B cell (primary cell): ENCODE measurements at regions not wholly inside any gene's neighbourhood (a gene's known extent, or its start where the extent isn't known, plus 50 kb on each side); places are given as distances from the start of the nearest gene placed in this dataset.

Experiments
- ATAC-seq: fragments of 200-7000 bp; cut with Tn5 transposase; one replicate; pipeline ENCODE4 v1.10.0; 2021; ENCODE audit warnings: low read depth, mild to moderate bottlenecking, moderate number of reproducible peaks, moderate library complexity
- CTCF ChIA-PET: fragments of 350-600 bp; sonication (Branson Sonifier 250); formaldehyde crosslinking; loops from one replicate; lab custom pipeline; 2021; ENCODE audit warnings: antibody characterized with exemption, inconsistent platforms; lab: Charles Lee
- POLR2A ChIA-PET: fragments of 350-600 bp; sonication (Branson Sonifier 250); formaldehyde crosslinking; loops from one replicate; lab custom pipeline; 2021; ENCODE audit warnings: antibody characterized with exemption; lab: Charles Lee
- DNase-seq: peaks from one replicate; pipeline ENCODE4 v3.0.0; 2013
- H2AFZ ChIP-seq: 2 replicates; pipeline ENCODE4 v1.6.1; 2012; ENCODE audit warnings: mild to moderate bottlenecking, low read depth, low read length; ENCODE audit not compliant: insufficient read depth, poor library complexity, severe bottlenecking
- H3K27ac ChIP-seq, 2 donors: 1 replicate in 1 of 2; 2 replicates in 1 of 2; pipeline ENCODE4 v1.5.1; 2012 to 2013; ENCODE audit warnings: low read length in 2 of 2, mild to moderate bottlenecking in 2 of 2, moderate library complexity in 1 of 2
- H3K27me3 ChIP-seq, 4 experiments: fragments of 200-600 bp in 1 of 4; sonication (generic) in 1 of 4; replicated peaks in 1 of 4; 1 replicate in 2 of 4; 2 replicates in 2 of 4; pipeline versions ENCODE4 v1.6.1 to v1.7.0; 2013 to 2016; ENCODE audit warnings: low read length in 3 of 4, mild to moderate bottlenecking in 2 of 4, mixed read lengths in 1 of 4, moderate library complexity in 1 of 4; ENCODE audit not compliant: insufficient read depth in 4 of 4, control insufficient read depth in 3 of 4; ENCODE audit errors: control extremely low read depth in 1 of 4
- H3K36me3 ChIP-seq, 2 experiments: replicated peaks in 1 of 2; 1 replicate in 1 of 2; 2 replicates in 1 of 2; pipeline versions ENCODE4 v1.6.1 to v1.7.1; 2013; ENCODE audit warnings: low read length in 1 of 2; ENCODE audit not compliant: insufficient read depth in 2 of 2, control insufficient read depth in 1 of 2; ENCODE audit errors: control extremely low read depth in 1 of 2, extremely low read depth in 1 of 2
- H3K4me1 ChIP-seq, 2 donors: fragments of 200-600 bp in 1 of 2; sonication (generic) in 1 of 2; 1 replicate in 1 of 2; 2 replicates in 1 of 2; pipeline versions ENCODE4 v1.5.1 to v1.6.1; 2013 to 2017; ENCODE audit warnings: low read length in 2 of 2; ENCODE audit not compliant: control insufficient read depth in 2 of 2, insufficient read depth in 2 of 2
- H3K4me2 ChIP-seq: replicated peaks from 2 replicates; pipeline ENCODE3; 2012; ENCODE audit warnings: mild to moderate bottlenecking, low read depth, low read length; ENCODE audit not compliant: poor library complexity, severe bottlenecking
- H3K4me3 ChIP-seq, 5 experiments: fragments of 200-600 bp in 1 of 5; sonication (generic) in 1 of 5; 1 replicate in 3 of 5; 2 replicates in 2 of 5; pipeline versions ENCODE4 v1.5.1 to v1.7.0; 2011 to 2016; ENCODE audit warnings: low read length in 4 of 5, mild to moderate bottlenecking in 4 of 5, low read depth in 2 of 5, control low read depth in 1 of 5, moderate library complexity in 1 of 5; ENCODE audit not compliant: insufficient read depth in 1 of 5; ENCODE audit errors: control extremely low read depth in 1 of 5, extremely low read depth in 1 of 5
- H3K79me2 ChIP-seq: fragments of 200-600 bp; sonication (generic); one replicate; pipeline ENCODE4 v1.6.0; 2016; ENCODE audit warnings: low read length; ENCODE audit not compliant: control insufficient read depth, insufficient read depth
- H3K9ac ChIP-seq: fragments of 200-600 bp; sonication (generic); 2 replicates; pipeline ENCODE4 v1.6.1; 2017; ENCODE audit warnings: mild to moderate bottlenecking, low read length, moderate library complexity
- H3K9me3 ChIP-seq, 3 donors: one replicate each; pipeline versions ENCODE4 v1.6.1 to v1.7.1; 2013; ENCODE audit warnings: low read length in 2 of 3; ENCODE audit not compliant: control insufficient read depth in 2 of 3, insufficient read depth in 1 of 3; ENCODE audit errors: control extremely low read depth in 1 of 3
- H4K20me1 ChIP-seq: 2 replicates; pipeline ENCODE4 v1.6.0; 2012; ENCODE audit warnings: mild to moderate bottlenecking, low read length; ENCODE audit not compliant: insufficient read depth, control insufficient read depth, poor library complexity, severe bottlenecking
- H3K27ac Mint-ChIP-seq: one replicate; pipeline ENCODE4 v1.8.0; 2021; ENCODE audit warnings: mixed read lengths
- H3K27me3 Mint-ChIP-seq: one replicate; pipeline ENCODE4 v1.8.0; 2021; ENCODE audit warnings: mixed read lengths
- H3K4me1 Mint-ChIP-seq: one replicate; pipeline ENCODE4 v1.8.0; 2021; ENCODE audit warnings: mixed read lengths
- H3K4me3 Mint-ChIP-seq: one replicate; pipeline ENCODE4 v1.8.0; 2021; ENCODE audit warnings: mixed read lengths
- H3K9me3 Mint-ChIP-seq: one replicate; pipeline ENCODE4 v1.8.0; 2022; ENCODE audit warnings: mixed read lengths; ENCODE audit not compliant: insufficient read depth
- EZH2 ChIP-seq: IDR thresholded peaks from 2 replicates; pipeline ENCODE4 v1.6.1; 2012; ENCODE audit warnings: borderline replicate concordance, low read depth, mild to moderate bottlenecking, moderate library complexity, low read length; ENCODE audit not compliant: insufficient read depth, poor library complexity, severe bottlenecking
- WGBS: methylation state at CpG from one replicate; pipeline ENCODE4 v1.1.5; 2013; ENCODE audit warnings: missing lambda C conversion rate; ENCODE audit not compliant: insufficient coverage; 5-methylcytosine and 5-hydroxymethylcytosine counted together
- intact Hi-C: fragments of 100-400 bp; cut with micrococcal nuclease; formaldehyde crosslinking; loops from one replicate; pipeline ENCODE4 v1.10.0; 2022
- TF ChIP-seq, protein P1 (sequence below): fragments of 200-600 bp; IDR thresholded peaks from one replicate; pipeline ENCODE4 v1.8.0; 2022; ENCODE audit warnings: antibody characterized with exemption, mild to moderate bottlenecking

DNA sequence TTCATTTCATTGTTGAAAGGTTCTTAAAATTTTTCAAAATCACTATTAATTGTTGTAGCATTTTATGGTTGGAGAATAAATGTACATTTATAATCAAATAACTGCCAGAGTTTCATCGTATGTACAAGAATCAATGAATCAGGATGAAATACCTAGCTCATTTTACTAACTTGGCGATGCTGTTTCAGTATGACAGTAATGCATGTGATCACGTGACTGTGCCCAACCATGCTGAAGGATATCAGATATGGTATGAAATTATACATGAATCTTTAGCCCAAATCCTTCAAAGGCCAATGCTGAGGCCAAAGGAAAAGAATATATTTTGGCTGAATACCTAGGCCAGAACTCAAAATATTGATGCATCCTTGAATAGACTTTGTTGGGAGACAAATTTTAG, 288.3 kb upstream of the TGFBR2 start:
- Histone ChIP-seq H3K36me3 (no peaks in the 10 kb centered on the region), H3K4me2 (no peak overlapping the region), H3K4me3 (no peak overlapping the region), H3K27me3 (no peaks in the 10 kb centered on the region), H3K27ac (no peak overlapping the region), H2AFZ (no peak overlapping the region), H3K9ac (no peak overlapping the region), H3K4me1 (peaks cover 5% of the 10 kb centered on the region in 2 donors), H4K20me1 (no peaks in the 10 kb centered on the region), H3K79me2 (peaks cover 3% of the 10 kb centered on the region), H3K9me3 (no peaks in the 10 kb centered on the region)
- H3K27me3 Mint-ChIP-seq = no peaks in the 10 kb centered on the region
- ATAC-seq (no peak), DNase-seq (no peak)
- ChIA-PET POLR2A (interaction anchor here (0.6 kb wide), 1 partner anchor 176 kb away, joined by 9 read pairs; no protein-coding TSS in a partner anchor), CTCF (interaction anchor here (1.4 to 2.5 kb wide), 4 partner anchors 17 to 378 kb away, joined by 3 to 12 read pairs (median 8); no protein-coding TSS in a partner anchor)
- WGBS = no CpG with 5 or more reads among the region's 3 CpGs
- H3K9me3 Mint-ChIP-seq = peaks cover under 1% of the 10 kb centered on the region
- intact Hi-C loops = loop anchor here (2.0 to 5.0 kb wide), 3 partner anchors 51 to 311 kb away; partner anchors contain the start of gene TGFBR2
- H3K27ac Mint-ChIP-seq = no peak overlapping the region
- TF ChIP-seq, protein P1, sequence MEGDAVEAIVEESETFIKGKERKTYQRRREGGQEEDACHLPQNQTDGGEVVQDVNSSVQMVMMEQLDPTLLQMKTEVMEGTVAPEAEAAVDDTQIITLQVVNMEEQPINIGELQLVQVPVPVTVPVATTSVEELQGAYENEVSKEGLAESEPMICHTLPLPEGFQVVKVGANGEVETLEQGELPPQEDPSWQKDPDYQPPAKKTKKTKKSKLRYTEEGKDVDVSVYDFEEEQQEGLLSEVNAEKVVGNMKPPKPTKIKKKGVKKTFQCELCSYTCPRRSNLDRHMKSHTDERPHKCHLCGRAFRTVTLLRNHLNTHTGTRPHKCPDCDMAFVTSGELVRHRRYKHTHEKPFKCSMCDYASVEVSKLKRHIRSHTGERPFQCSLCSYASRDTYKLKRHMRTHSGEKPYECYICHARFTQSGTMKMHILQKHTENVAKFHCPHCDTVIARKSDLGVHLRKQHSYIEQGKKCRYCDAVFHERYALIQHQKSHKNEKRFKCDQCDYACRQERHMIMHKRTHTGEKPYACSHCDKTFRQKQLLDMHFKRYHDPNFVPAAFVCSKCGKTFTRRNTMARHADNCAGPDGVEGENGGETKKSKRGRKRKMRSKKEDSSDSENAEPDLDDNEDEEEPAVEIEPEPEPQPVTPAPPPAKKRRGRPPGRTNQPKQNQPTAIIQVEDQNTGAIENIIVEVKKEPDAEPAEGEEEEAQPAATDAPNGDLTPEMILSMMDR = no peak
- TF ChIP-seq EZH2 = no peak
- no peak overlapping the region for H3K4me3 Mint-ChIP-seq
- peaks cover 4% of the 10 kb centered on the region for H3K4me1 Mint-ChIP-seq

DNA sequence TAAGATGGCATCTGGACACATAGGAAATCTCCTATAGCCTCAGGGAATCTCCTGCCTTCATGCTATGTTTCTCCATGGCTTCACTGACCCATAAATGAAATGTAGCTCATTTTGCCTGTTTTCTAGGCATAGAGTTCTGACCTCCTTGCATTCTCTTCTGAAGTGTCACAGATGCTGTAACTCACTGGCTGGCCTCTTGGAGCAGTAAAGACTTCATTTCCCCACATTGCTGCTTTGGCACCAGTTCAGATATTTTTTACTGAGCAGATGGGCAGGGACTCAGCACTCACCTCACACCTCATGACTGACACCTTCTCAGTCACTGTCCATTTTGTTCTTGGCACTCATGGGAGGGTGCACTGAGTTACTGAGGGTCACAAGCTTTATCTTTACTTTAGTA, 286.7 kb upstream of the TGFBR2 start:
- no peaks in the 10 kb centered on the region for H3K9me3 ChIP-seq
- CTCF ChIA-PET = interaction anchor here (0.6 to 2.9 kb wide), 36 partner anchors 9 to 376 kb away, joined by 3 to 38 read pairs (median 4); partner anchors contain the start of gene TGFBR2
- H3K4me3 ChIP-seq = no peak overlapping the region
- no peaks in the 10 kb centered on the region for H3K36me3 ChIP-seq
- TF ChIP-seq EZH2 = no peak
- TF ChIP-seq, protein P1 = peak; percentile 77
- H3K9me3 Mint-ChIP-seq = peaks cover 2% of the 10 kb centered on the region
- peak overlapping the region; percentile 8 for H2AFZ ChIP-seq
- no peak overlapping the region for H3K27ac ChIP-seq
- no peak overlapping the region for H3K9ac ChIP-seq
- no peaks in the 10 kb centered on the region for H4K20me1 ChIP-seq
- POLR2A ChIA-PET = interaction anchor here (1.3 to 1.4 kb wide), 2 partner anchors 13 to 288 kb away, joined by 3 to 4 read pairs; no protein-coding TSS in a partner anchor
- no peak overlapping the region for H3K4me2 ChIP-seq
- H3K4me1 Mint-ChIP-seq = peaks cover 4% of the 10 kb centered on the region
- no peak overlapping the region for H3K27ac Mint-ChIP-seq
- peak; percentile 68 for DNase-seq
- no peaks in the 10 kb centered on the region for H3K27me3 ChIP-seq
- H3K4me1 ChIP-seq = peaks cover 5% of the 10 kb centered on the region in 2 donors
- peak; percentile 92 for ATAC-seq
- intact Hi-C loops = loop anchor here (1.0 to 5.0 kb wide), 4 partner anchors 52 to 374 kb away; partner anchors contain the start of gene TGFBR2
- no peak overlapping the region for H3K4me3 Mint-ChIP-seq
- no peaks in the 10 kb centered on the region for H3K27me3 Mint-ChIP-seq
- H3K79me2 ChIP-seq = peaks cover 3% of the 10 kb centered on the region
